Transverse colon (tissue), 4 donors: ENCODE measurements at regions not wholly inside any gene's neighbourhood (a gene's known extent, or its start where the extent isn't known, plus 50 kb on each side); places are given as distances from the start of the nearest gene placed in this dataset.

Source experiments
- EP300 ChIP-seq: sonication (generic); formaldehyde crosslinking; IDR thresholded peaks from one replicate; pipeline ENCODE4 v1.6.1; 2017; ENCODE audit warnings: antibody characterized with exemption, low read depth
- POLR2AphosphoS5 ChIP-seq, 3 donors: sonication (generic); formaldehyde crosslinking; IDR thresholded peaks; one replicate each; pipeline ENCODE4 v1.6.1; 2016; ENCODE audit warnings: antibody characterized with exemption in 3 of 3
- TF ChIP-seq, protein P1 (sequence below), 5 experiments: fragments of 200-600 bp in 3 of 5; fragments of 450-650 bp in 2 of 5; sonication (generic) in 3 of 5; IDR thresholded peaks; 1 replicate in 2 of 5; 2 replicates in 3 of 5; pipeline ENCODE4 v1.5.1; 2016 to 2017; ENCODE audit warnings: antibody characterized with exemption in 5 of 5, inconsistent platforms in 3 of 5, mild to moderate bottlenecking in 2 of 5, moderate library complexity in 1 of 5

DNA sequence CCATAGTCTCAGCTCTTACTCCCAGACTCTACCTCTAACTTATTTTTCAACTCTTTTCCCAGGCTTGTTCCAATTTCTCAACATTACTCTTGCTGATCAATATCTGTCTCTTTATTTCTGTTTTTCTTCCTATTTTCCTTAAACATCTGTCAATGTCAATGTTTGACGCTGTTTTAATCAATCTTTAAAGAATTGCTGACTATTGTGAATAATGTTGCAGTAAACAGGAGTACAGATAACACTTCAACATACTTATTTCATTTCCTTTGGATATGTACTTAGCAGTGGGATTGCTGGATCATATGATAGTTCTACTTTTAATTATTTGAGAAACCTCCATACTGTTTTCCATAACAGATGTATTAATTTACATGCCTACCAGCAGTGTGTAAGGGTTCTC lies 229.0 kb downstream of the TRIM36 start:
- TF ChIP-seq, protein P1, sequence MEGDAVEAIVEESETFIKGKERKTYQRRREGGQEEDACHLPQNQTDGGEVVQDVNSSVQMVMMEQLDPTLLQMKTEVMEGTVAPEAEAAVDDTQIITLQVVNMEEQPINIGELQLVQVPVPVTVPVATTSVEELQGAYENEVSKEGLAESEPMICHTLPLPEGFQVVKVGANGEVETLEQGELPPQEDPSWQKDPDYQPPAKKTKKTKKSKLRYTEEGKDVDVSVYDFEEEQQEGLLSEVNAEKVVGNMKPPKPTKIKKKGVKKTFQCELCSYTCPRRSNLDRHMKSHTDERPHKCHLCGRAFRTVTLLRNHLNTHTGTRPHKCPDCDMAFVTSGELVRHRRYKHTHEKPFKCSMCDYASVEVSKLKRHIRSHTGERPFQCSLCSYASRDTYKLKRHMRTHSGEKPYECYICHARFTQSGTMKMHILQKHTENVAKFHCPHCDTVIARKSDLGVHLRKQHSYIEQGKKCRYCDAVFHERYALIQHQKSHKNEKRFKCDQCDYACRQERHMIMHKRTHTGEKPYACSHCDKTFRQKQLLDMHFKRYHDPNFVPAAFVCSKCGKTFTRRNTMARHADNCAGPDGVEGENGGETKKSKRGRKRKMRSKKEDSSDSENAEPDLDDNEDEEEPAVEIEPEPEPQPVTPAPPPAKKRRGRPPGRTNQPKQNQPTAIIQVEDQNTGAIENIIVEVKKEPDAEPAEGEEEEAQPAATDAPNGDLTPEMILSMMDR (IDR thresholded peaks at IDR 0.05) = no peak
- TF ChIP-seq EP300 (no peak), POLR2AphosphoS5 (IDR thresholded peaks at IDR 0.05) (no peak)
